ENCODE measurements at regions not wholly inside any gene's neighbourhood (a gene's known extent, or its start where the extent isn't known, plus 50 kb on each side); places are given as distances from the start of the nearest gene placed in this dataset.

- no peak for DNase-seq
Measured at GRCh38 chr2:144333143-144333555, 186.8 kb downstream of the ZEB2 start.

GRCh38 chr2:144332356-144333142 is 187.4 kb downstream of the ZEB2 start:
- DNase-seq: peak; percentile 92

GRCh38 chr2:144331674-144332355 is 188.1 kb downstream of the ZEB2 start:
- DNase-seq: no peak

- peak; percentile 62 for DNase-seq
Measured at GRCh38 chr2:144330951-144331673, 188.8 kb downstream of the ZEB2 start.

- DNase-seq: no peak
Measured at GRCh38 chr2:144329472-144329871, 190.4 kb downstream of the ZEB2 start.

GRCh38 chr2:144328938-144329337 is 191.0 kb downstream of the ZEB2 start:
- no peak for DNase-seq

- no peak for DNase-seq
Measured at GRCh38 chr2:144326825-144327224, 193.1 kb downstream of the ZEB2 start.

- peak; percentile 30 for DNase-seq
Measured at GRCh38 chr2:144325086-144325485, 194.8 kb downstream of the ZEB2 start.

- DNase-seq: no peak
Measured at GRCh38 chr2:144324446-144325045, 195.4 kb downstream of the ZEB2 start.

- no peak for DNase-seq
Measured at GRCh38 chr2:144323946-144324345, 196.0 kb downstream of the ZEB2 start.

GRCh38 chr2:144322379-144322778 is 197.5 kb downstream of the ZEB2 start:
- no peak for DNase-seq

GRCh38 chr2:144320491-144320890 is 199.4 kb downstream of the ZEB2 start:
- peak; percentile 72 for DNase-seq

- DNase-seq: no peak
Measured at GRCh38 chr2:144317071-144317738, 202.7 kb downstream of the ZEB2 start.

GRCh38 chr2:144310889-144311608 is 208.9 kb downstream of the ZEB2 start:
- DNase-seq: no peak

GRCh38 chr2:144310484-144310883 is 209.4 kb downstream of the ZEB2 start:
- no peak for DNase-seq

GRCh38 chr2:144307711-144308110 is 212.2 kb downstream of the ZEB2 start:
- DNase-seq: no peak

- no peak for DNase-seq
Measured at GRCh38 chr2:144304202-144304601, 215.7 kb downstream of the ZEB2 start.

- no peak for DNase-seq
Measured at GRCh38 chr2:144300632-144301031, 219.3 kb downstream of the ZEB2 start.

GRCh38 chr2:144290276-144290675 is 229.6 kb downstream of the ZEB2 start:
- no peak for DNase-seq

GRCh38 chr2:144288438-144288837 is 231.5 kb downstream of the ZEB2 start:
- no peak for DNase-seq

GRCh38 chr2:144285324-144285723 is 234.6 kb downstream of the ZEB2 start:
- no peak for DNase-seq

- DNase-seq: peak; percentile 49
Measured at GRCh38 chr2:144281476-144281875, 238.4 kb downstream of the ZEB2 start.

Data from hematopoietic multipotent progenitor cell treated with erythropoietin and hydrocortisone succinate and interleukin-3 and kit ligand, for 6 days (in vitro differentiated cells).